HG03135 (cell line): ENCODE measurements at regions not wholly inside any gene's neighbourhood (a gene's known extent, or its start where the extent isn't known, plus 50 kb on each side); places are given as distances from the start of the nearest gene placed in this dataset.

Source experiments
- ATAC-seq: cut with Tn5 transposase; IDR thresholded peaks from one replicate; pipeline ENCODE4 v1.9.1; 2021; ENCODE audit warnings: mild to moderate bottlenecking, moderate library complexity; ENCODE audit not compliant: unreplicated experiment

GRCh38 chr7:25926451-25926850 lies 225.5 kb upstream of the NFE2L3 start:
- ATAC-seq, result no peak

- ATAC-seq, result no peak
These were observed 224.9 kb upstream of the NFE2L3 start for GRCh38 chr7:25926891-25927625.

GRCh38 chr7:25927626-25927978 lies 224.4 kb upstream of the NFE2L3 start:
- no peak for ATAC-seq

- ATAC-seq, result no peak
These were observed 223.3 kb upstream of the NFE2L3 start for GRCh38 chr7:25928549-25929330.

GRCh38 chr7:25929448-25929847 lies 222.6 kb upstream of the NFE2L3 start:
- ATAC-seq, result no peak

GRCh38 chr7:25930492-25931048 lies 221.4 kb upstream of the NFE2L3 start:
- no peak for ATAC-seq

GRCh38 chr7:25931156-25931555 lies 220.8 kb upstream of the NFE2L3 start:
- ATAC-seq, result no peak

GRCh38 chr7:25933921-25934320 lies 218.1 kb upstream of the NFE2L3 start:
- no peak for ATAC-seq

- ATAC-seq, result no peak
These were observed 211.7 kb upstream of the NFE2L3 start for GRCh38 chr7:25940086-25940906.

- no peak for ATAC-seq
These were observed 207.1 kb upstream of the NFE2L3 start for GRCh38 chr7:25944777-25945515.

- no peak for ATAC-seq
These were observed 206.4 kb upstream of the NFE2L3 start for GRCh38 chr7:25945608-25946007.

- ATAC-seq, result no peak
These were observed 205.8 kb upstream of the NFE2L3 start for GRCh38 chr7:25946181-25946580.

- ATAC-seq, result no peak
These were observed 204.1 kb upstream of the NFE2L3 start for GRCh38 chr7:25947669-25948516.

GRCh38 chr7:25949736-25950487 lies 202.1 kb upstream of the NFE2L3 start:
- no peak for ATAC-seq

- ATAC-seq, result peak; percentile 86
These were observed 201.2 kb upstream of the NFE2L3 start for GRCh38 chr7:25950488-25951413.

GRCh38 chr7:25951414-25952260 lies 200.4 kb upstream of the NFE2L3 start:
- peak; percentile 55 for ATAC-seq
